ENCODE measurements at regions not wholly inside any gene's neighbourhood (a gene's known extent, or its start where the extent isn't known, plus 50 kb on each side); places are given as distances from the start of the nearest gene placed in this dataset.

DNA sequence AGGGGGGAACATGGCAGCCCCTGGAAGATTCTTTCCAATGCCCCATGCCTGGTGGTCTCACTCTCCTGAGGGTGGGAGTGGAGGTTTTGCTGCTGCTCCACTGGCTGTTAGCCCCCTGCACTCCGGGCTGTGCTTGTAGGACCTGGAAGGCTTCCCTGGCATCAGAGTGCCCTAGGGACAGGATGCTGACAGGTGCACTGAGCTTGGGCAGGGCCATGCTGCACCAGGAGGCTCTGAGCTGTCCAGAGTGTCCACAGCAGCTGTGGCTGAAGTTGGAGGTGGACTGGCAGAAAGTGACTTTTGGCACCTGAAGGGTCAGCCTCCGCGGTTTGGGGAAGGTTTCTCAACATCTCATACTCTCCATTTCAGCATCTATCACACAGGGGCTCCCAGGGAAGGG lies 249.1 kb downstream of the GADD45G start:
- no peak for TF ChIP-seq POLR2A (IDR thresholded peaks at IDR 0.05; ENCODE audit: low read length)
- TF ChIP-seq GATA1 (IDR thresholded peaks at IDR 0.05; ENCODE audit: low read depth, low read length), result no peak
